GM12891 (cell line): ENCODE measurements at regions not wholly inside any gene's neighbourhood (a gene's known extent, or its start where the extent isn't known, plus 50 kb on each side); places are given as distances from the start of the nearest gene placed in this dataset.

Experiments used
- PAX5 ChIP-seq: IDR thresholded peaks from 2 replicates; pipeline ENCODE4 v1.6.1; 2011; ENCODE audit warnings: low read length, moderate library complexity, mild to moderate bottlenecking; ENCODE audit not compliant: insufficient read depth, severe bottlenecking
- POLR2A ChIP-seq: IDR thresholded peaks from 2 replicates; pipeline ENCODE4 v1.6.1; 2011; ENCODE audit warnings: low read depth, low read length, control low read depth
- POLR2AphosphoS5 ChIP-seq: IDR thresholded peaks from 2 replicates; pipeline ENCODE4 v1.6.1; 2011; ENCODE audit warnings: low read depth, low read length, control low read depth
- POU2F2 ChIP-seq: IDR thresholded peaks from 2 replicates; pipeline ENCODE4 v1.6.1; 2011; ENCODE audit warnings: low read depth, mild to moderate bottlenecking, control low read depth, low read length, moderate library complexity
- SPI1 ChIP-seq: IDR thresholded peaks from 2 replicates; pipeline ENCODE4 v1.6.1; 2011; ENCODE audit warnings: low read depth, low read length, control low read depth
- TAF1 ChIP-seq: IDR thresholded peaks from 2 replicates; pipeline ENCODE4 v1.6.1; 2011; ENCODE audit warnings: low read depth, low read length, control low read depth

- TF ChIP-seq PAX5 (no peak), POU2F2 (no peak), POLR2AphosphoS5 (no peak), POLR2A (no peak), SPI1 (no peak), TAF1 (no peak)
These were observed 520.2 kb upstream of the MYT1L start for GRCh38 chr2:2851316-2851715.
